HepG2 (cell line): ENCODE measurements at regions not wholly inside any gene's neighbourhood (a gene's known extent, or its start where the extent isn't known, plus 50 kb on each side); places are given as distances from the start of the nearest gene placed in this dataset.

Source experiments
- ATAC-seq: fragments of 200-7000 bp; cut with Tn5 transposase; 3 replicates; pipeline ENCODE4 v1.9.1; 2020; ENCODE audit warnings: mild to moderate bottlenecking, moderate library complexity
- BruUV-seq: library from RNA; stranded (reverse); fragments of 400-500 nt; replicated peaks from 2 replicates; lab custom pipeline; 2021; lab: Mats Ljungman, UMichigan
- CTCF ChIA-PET: fragments of 300-600 bp; formaldehyde crosslinking; extraction: SDS; loops from one replicate; lab custom pipeline; 2021; ENCODE audit warnings: low total read pairs, inconsistent platforms, low intra/inter-chr PET ratio; lab: Yijun Ruan, JAX
- POLR2A ChIA-PET: fragments of 350-600 bp; sonication (Branson Sonifier 250); formaldehyde crosslinking; loops from one replicate; lab custom pipeline; 2020; ENCODE audit warnings: antibody characterized with exemption, inconsistent platforms; lab: Yijun Ruan, JAX
- DNase-seq: peaks from one replicate; pipeline ENCODE4 v3.0.0-alpha.2; 2015; ENCODE audit warnings: low spot score
- FAIRE-seq: peaks from 3 replicates; lab custom pipeline; 2011; peaks lifted over from hg19 to GRCh38; lab: Jason Lieb, UNC
- H2AFZ ChIP-seq: one replicate; pipeline ENCODE4 v1.6.1; 2011; ENCODE audit warnings: low read length, inconsistent platforms
- H3K27ac ChIP-seq: fragments of 300-600 bp; 3 replicates; pipeline ENCODE4 v1.8.0; 2011; ENCODE audit warnings: mixed run types, mild to moderate bottlenecking, mixed read lengths, low read length, inconsistent platforms; ENCODE audit not compliant: insufficient read depth; ENCODE audit errors: extremely low read length
- H3K27me3 ChIP-seq, 2 experiments: fragments of 200-600 bp in 1 of 2; 2 replicates in 1 of 2; 3 replicates in 1 of 2; pipeline versions ENCODE4 v1.6.0 to v1.8.0; 2011; ENCODE audit warnings: low read length in 2 of 2, mild to moderate bottlenecking in 2 of 2, moderate library complexity in 2 of 2, inconsistent platforms in 1 of 2; ENCODE audit not compliant: insufficient read depth in 2 of 2, control insufficient read depth in 1 of 2
- H3K36me3 ChIP-seq, 2 experiments: fragments of 200-600 bp in 1 of 2; replicated peaks in 1 of 2; 2 replicates in 1 of 2; 3 replicates in 1 of 2; pipeline versions ENCODE4 v1.5.1 to v1.8.0; 2011; ENCODE audit warnings: low read length in 2 of 2, inconsistent platforms in 1 of 2; ENCODE audit not compliant: insufficient read depth in 2 of 2, control insufficient read depth in 1 of 2
- H3K4me1 ChIP-seq: 2 replicates; pipeline ENCODE4 v1.5.1; 2012; ENCODE audit warnings: low read length, inconsistent platforms; ENCODE audit not compliant: insufficient read depth
- H3K4me2 ChIP-seq: 2 replicates; pipeline ENCODE4 v1.6.0; 2011; ENCODE audit warnings: low read depth, low read length, inconsistent platforms
- H3K4me3 ChIP-seq, 3 experiments: fragments of 200-600 bp in 1 of 3; sonication (generic), shearing (Covaris generic) in 1 of 3; replicated peaks in 1 of 3; 2 replicates each; pipeline ENCODE4 v1.5.1; 2011 to 2016; ENCODE audit warnings: low read length in 3 of 3, inconsistent platforms in 2 of 3, low read depth in 2 of 3, mild to moderate bottlenecking in 2 of 3, control low read depth in 1 of 3, mixed read lengths in 1 of 3; ENCODE audit not compliant: insufficient read depth in 1 of 3
- H3K79me2 ChIP-seq: one replicate; pipeline ENCODE4 v1.6.1; 2011; ENCODE audit warnings: low read length, inconsistent platforms; ENCODE audit not compliant: insufficient read depth
- H3K9ac ChIP-seq: 2 replicates; pipeline ENCODE4 v1.6.0; 2011; ENCODE audit warnings: mild to moderate bottlenecking, low read depth, low read length, inconsistent platforms; ENCODE audit not compliant: insufficient read depth
- H3K9me3 ChIP-seq: 2 replicates; pipeline ENCODE4 v1.5.1; 2012; ENCODE audit warnings: mild to moderate bottlenecking, low read length
- H4K20me1 ChIP-seq: 2 replicates; pipeline ENCODE4 v1.6.0; 2011; ENCODE audit warnings: inconsistent platforms, mild to moderate bottlenecking, low read length, moderate library complexity; ENCODE audit not compliant: insufficient read depth
- AKNA ChIP-seq: sonication (generic); formaldehyde crosslinking; IDR thresholded peaks from 2 replicates; pipeline ENCODE4 v1.4.0; 2020; ENCODE audit warnings: missing genetic modification reagents, borderline replicate concordance
- CREM ChIP-seq, 2 experiments: sonication (generic) in 1 of 2; formaldehyde crosslinking in 1 of 2; IDR thresholded peaks; 2 replicates each; pipeline versions ENCODE4 v1.4.0 to v1.6.1; 2016 to 2020; ENCODE audit warnings: antibody characterized with exemption in 1 of 2, mild to moderate bottlenecking in 1 of 2, missing genetic modification reagents in 1 of 2
- KLF11 ChIP-seq: IDR thresholded peaks from 2 replicates; pipeline ENCODE4 v1.6.1; 2016; ENCODE audit warnings: missing compliant biosample characterization
- MTA3 ChIP-seq: sonication (generic); formaldehyde crosslinking; IDR thresholded peaks from 2 replicates; pipeline ENCODE4 v1.4.0; 2020; ENCODE audit warnings: missing genetic modification reagents
- NONO ChIP-seq, 2 experiments: fragments of 450-650 bp in 1 of 2; sonication (generic) in 1 of 2; formaldehyde crosslinking in 1 of 2; IDR thresholded peaks in 1 of 2; conservative IDR thresholded peaks in 1 of 2; 2 replicates each; pipeline versions ENCODE4 v1.6.1 to v1.8.0; 2017 to 2022; ENCODE audit warnings: mild to moderate bottlenecking in 1 of 2, missing genetic modification reagents in 1 of 2, moderate library complexity in 1 of 2
- NPAS2 ChIP-seq: sonication (generic); formaldehyde crosslinking; IDR thresholded peaks from 2 replicates; pipeline ENCODE4 v1.8.0; 2022; ENCODE audit warnings: mild to moderate bottlenecking, missing genetic modification reagents, borderline replicate concordance
- PLSCR1 ChIP-seq: sonication (generic); formaldehyde crosslinking; IDR thresholded peaks from 2 replicates; pipeline ENCODE4 v1.5.0; 2020; ENCODE audit warnings: missing genetic modification reagents, mild to moderate bottlenecking, borderline replicate concordance
- TEAD2 ChIP-seq: sonication (generic); formaldehyde crosslinking; IDR thresholded peaks from 2 replicates; pipeline ENCODE4 v1.9.0; 2021; ENCODE audit warnings: missing genetic modification reagents
- WGBS: methylation state at CpG from one replicate; pipeline ENCODE4 v1.1.6; 2017; ENCODE audit warnings: low lambda C conversion rate; 5-methylcytosine and 5-hydroxymethylcytosine counted together
- in situ Hi-C: cut with HindIII; loops from 2 replicates; pipeline ENCODE4 v1.10.0; 2017; ENCODE audit warnings: low pct_unique_long_range_greater_than_20kb; ENCODE audit not compliant: extremely low pct_ligation_motif_present
- intact Hi-C: fragments of 100-400 bp; cut with micrococcal nuclease; formaldehyde crosslinking; loops from one replicate; pipeline ENCODE4 v1.10.0; 2022; ENCODE audit not compliant: unreplicated experiment
- TF ChIP-seq, protein P1 (sequence below), 2 experiments: fragments of 450-650 bp in 1 of 2; sonication (generic) in 1 of 2; formaldehyde crosslinking; IDR thresholded peaks; 2 replicates each; pipeline versions ENCODE4 v1.5.0 to v1.8.0; 2020 to 2022; ENCODE audit warnings: mild to moderate bottlenecking in 1 of 2, missing genetic modification reagents in 1 of 2

DNA sequence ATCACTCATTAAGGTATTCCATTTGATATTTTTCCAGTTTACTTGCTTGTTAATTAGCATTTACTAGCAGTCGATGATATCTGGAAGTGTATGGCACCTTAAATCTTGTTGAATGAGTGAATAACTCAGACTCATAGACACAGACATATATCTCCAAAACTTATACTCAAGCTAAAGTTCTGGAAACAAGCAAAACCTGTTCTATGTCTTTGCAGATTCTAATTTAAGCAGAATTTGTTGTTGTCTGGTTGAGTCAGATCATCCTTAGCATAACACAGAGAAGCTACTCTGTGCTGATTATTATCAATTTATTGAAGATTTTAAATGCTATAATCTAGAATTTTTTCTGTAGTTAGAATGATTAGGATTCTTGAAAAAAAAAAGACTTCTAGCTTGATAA lies 296.2 kb downstream of the MDFIC start:
- H3K9ac ChIP-seq = no peak overlapping the region
- peaks cover 4% of the 10 kb centered on the region; the same call in 1 of the 2 replicates for H3K9me3 ChIP-seq
- no peaks in the 10 kb centered on the region for H3K36me3 ChIP-seq
- no TSS peak for BruUV-seq
- ChIA-PET CTCF (no interaction called here), POLR2A (no interaction called here)
- FAIRE-seq = no peak
- H3K4me3 ChIP-seq = no peak overlapping the region
- no peak overlapping the region for H2AFZ ChIP-seq
- no peaks in the 10 kb centered on the region for H4K20me1 ChIP-seq
- no peak for DNase-seq
- H3K27ac ChIP-seq = no peak overlapping the region
- no peaks in the 10 kb centered on the region for H3K4me1 ChIP-seq
- no peak for TF ChIP-seq CREM (IDR thresholded peaks at IDR 0.05)
- no peak for TF ChIP-seq CREM (CRISPR knock-in tag; IDR thresholded peaks at IDR 0.05)
- TF ChIP-seq NONO (IDR thresholded peaks at IDR 0.05) = no peak
- TF ChIP-seq NONO (CRISPR knock-in tag; conservative IDR thresholded peaks at IDR 0.05) = no peak
- no peak for TF ChIP-seq NPAS2 (CRISPR knock-in tag)
- TF ChIP-seq TEAD2 = no peak
- TF ChIP-seq, protein P1, sequence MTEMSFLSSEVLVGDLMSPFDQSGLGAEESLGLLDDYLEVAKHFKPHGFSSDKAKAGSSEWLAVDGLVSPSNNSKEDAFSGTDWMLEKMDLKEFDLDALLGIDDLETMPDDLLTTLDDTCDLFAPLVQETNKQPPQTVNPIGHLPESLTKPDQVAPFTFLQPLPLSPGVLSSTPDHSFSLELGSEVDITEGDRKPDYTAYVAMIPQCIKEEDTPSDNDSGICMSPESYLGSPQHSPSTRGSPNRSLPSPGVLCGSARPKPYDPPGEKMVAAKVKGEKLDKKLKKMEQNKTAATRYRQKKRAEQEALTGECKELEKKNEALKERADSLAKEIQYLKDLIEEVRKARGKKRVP (CRISPR knock-in tag; IDR thresholded peaks at IDR 0.05) = no peak
- TF ChIP-seq AKNA (CRISPR knock-in tag) = no peak
- no peak for TF ChIP-seq PLSCR1
- TF ChIP-seq MTA3 (CRISPR knock-in tag) = no peak
- no peak for TF ChIP-seq KLF11
- TF ChIP-seq, all 625 proteins: peak for 0
- whole genome bisulfite sequencing = 61% methylated on average over 1 of the region's 1 CpG
- intact Hi-C loops = no loop called here
- in situ Hi-C loops = no loop called here
- no peak overlapping the region for H3K4me2 ChIP-seq
- no peaks in the 10 kb centered on the region for H3K79me2 ChIP-seq
- no peaks in the 10 kb centered on the region for H3K27me3 ChIP-seq
- no peak for ATAC-seq
